Activated naive CD4-positive, alpha-beta T cell treated with Interleukin-2 at 50 U/mL for 16 hours (primary cell): ENCODE measurements at regions not wholly inside any gene's neighbourhood (a gene's known extent, or its start where the extent isn't known, plus 50 kb on each side); places are given as distances from the start of the nearest gene placed in this dataset.
A peak's percentile ranks its signal among the peaks of the same experiment; 100 is the strongest.
"Not testable (repeated sequence)": the region's sequence is repeated elsewhere in the genome, so short reads cannot be mapped to it uniquely, and the experiment has no call there.

Experiments
- DNase-seq: peaks from one replicate; pipeline ENCODE4 v3.0.0-alpha.2; 2020

- DNase-seq: no peak
These were observed 96.9 kb upstream of the SLC25A33 start for GRCh38 chr1:9442278-9442846.

- DNase-seq: no peak
These were observed 96.3 kb upstream of the SLC25A33 start for GRCh38 chr1:9442986-9443385.

DNA sequence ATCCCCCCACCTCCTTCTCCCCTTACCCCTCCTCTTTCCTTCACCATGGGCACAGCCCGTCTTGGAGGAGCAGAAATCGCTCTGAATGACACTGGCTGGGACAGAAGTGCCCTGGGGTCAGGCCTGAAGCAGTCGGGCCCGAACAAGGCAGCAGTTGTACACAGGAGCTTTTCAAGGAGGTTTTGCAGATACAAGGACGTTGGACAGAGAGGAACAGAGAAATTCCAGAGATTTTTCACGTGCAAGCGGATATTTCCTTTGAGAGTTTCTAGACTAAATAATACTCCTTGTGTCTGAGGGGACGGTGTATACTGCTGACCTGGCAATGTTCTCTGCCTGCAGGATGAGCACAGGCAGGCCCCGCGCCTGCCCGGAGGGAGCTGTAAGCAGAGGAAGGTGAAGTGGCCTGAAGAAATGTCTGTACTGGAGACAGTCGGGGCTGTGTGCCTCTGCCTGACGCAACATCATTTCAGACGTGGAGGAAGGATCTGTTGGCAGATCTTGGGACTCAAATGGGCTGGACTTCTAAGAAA is 95.3 kb upstream of the SLC25A33 start:
- DNase-seq: no peak

GRCh38 chr1:9444532-9444931 is 94.7 kb upstream of the SLC25A33 start:
- no peak for DNase-seq

DNA sequence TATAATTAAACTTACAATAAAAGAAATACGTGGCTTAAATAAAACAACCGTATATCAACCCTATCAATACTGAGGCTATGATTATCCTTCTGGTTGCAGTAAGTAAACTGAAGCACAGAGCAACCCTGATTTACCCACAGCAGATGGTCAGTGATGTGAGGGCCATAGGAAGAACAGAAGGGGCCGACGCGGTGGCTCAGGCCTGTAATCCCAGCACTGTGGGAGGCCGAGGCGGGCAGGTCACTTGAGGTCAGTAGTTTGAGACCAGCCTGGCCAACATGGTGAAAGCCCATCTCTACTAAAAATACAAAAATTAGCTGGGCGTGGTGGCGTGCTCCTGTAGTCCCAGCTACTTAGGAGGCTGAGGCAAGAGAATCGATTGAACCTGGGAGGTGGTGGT is 94.2 kb upstream of the SLC25A33 start:
- DNase-seq: not testable (repeated sequence)

DNA sequence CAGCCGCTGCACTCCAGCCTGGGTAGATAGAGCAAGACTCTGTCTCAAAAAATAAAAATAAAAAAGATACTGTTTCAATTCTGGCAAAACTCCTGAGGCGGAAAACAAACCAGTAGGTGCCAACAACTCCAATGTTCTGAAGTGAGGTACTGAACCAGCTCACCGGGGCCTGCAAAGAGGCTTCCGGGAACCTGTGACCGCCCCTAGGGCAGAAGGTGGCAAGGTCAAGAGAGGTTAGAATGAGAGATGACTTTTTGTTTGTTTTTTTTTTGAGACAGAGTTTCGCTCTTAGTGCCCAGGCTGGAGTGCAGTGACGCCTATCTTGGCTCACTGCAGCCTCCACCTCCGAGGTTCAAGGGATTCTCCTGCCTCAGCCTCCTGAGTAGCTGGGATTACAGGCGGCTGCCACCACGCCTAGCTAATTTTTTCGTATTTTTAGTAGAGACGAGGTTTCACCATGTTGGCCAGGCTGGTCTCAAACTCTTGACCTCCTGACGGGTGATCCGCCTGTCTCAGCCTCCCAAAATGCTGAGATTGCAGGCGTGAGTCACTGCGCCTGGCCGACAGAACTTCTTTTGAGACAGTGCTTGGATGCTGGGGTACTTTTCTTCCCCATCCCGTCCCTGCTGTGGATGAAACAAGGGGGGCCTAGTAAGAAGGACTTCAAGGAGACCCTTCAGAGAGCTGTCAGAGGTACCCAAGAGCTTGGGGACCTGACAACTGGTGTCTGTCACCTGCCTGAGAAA is 91.9 kb upstream of the SLC25A33 start:
- DNase-seq: no peak

- no peak for DNase-seq
These were observed 90.8 kb upstream of the SLC25A33 start for GRCh38 chr1:9448132-9449109.

DNA sequence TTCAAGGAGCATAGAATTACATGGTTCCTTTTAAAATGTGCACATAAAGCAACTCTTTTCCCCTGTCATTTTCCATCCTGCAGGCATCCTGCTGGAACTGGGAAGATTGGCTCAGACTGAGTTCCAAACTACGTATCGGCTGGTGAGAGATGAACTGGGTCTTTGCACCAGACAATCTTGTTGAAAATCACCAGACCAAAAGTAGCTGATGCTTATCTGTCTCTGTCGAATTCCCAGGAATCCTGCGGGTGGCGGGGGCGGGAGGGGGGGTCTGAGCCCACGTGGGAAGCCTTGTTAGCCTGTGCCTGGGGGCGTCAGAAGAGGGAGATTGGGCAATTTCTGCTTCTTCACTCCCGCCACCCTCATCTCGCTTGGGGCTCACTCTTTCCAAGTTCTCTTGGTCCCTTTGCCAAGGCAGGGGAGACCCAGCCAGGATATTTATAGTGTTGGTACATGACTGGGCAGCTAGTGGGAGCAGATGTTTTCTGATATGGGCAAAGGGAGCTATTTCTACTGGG is 90.1 kb upstream of the SLC25A33 start:
- no peak for DNase-seq

DNA sequence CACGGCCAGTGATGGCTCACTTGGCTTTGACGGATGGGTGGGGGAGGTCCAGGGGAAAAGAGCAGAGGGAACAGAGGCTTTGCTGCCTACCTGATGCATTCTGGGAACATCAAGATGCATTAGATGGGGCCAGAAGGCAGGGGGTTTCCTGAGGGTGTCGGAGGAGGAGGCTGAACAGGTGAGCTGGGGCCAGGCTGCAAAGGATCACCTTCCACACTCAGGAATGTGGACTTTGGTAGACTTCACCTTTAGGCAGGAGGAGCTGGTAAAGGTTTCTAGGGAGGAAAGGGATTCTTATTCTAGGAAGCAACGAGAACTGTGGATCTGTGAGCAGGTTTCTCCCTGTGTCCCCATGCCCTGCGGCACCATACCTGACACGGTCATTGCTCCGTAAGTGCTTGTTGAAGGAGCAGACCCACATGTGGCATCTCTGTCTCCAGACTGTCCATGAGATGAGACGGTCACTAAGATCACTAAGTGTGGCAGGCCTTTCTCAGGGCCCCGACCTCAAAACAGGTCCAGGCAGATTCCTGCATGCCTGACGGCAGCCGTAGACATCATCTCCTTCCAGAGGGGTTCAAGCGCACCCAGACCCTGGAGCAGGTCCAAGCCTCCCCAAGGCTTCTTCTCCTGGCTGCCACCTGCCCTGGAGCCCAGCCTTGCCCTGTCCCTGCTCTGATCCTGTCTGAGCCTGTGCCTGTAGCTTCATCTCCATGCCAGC is 89.1 kb upstream of the SLC25A33 start:
- DNase-seq: no peak

DNA sequence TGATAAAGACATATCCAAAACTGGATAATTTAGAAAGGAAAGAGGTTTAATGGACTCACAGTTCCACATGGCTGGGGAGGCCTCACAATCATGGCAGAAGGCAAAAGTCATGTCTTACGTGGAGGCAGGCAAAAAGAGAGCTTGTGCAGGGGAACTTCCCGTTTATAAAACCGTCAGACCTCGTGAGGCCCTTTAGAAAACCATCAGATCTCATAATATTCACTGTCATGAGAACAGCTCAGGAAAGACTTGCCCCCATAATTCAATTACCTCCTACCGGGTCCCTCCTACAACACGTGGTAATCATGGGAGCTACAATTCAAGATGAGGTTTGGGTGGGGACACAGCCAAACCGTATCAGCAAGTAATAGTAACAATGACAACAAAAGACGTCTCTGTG is 88.2 kb upstream of the SLC25A33 start:
- DNase-seq: no peak

DNA sequence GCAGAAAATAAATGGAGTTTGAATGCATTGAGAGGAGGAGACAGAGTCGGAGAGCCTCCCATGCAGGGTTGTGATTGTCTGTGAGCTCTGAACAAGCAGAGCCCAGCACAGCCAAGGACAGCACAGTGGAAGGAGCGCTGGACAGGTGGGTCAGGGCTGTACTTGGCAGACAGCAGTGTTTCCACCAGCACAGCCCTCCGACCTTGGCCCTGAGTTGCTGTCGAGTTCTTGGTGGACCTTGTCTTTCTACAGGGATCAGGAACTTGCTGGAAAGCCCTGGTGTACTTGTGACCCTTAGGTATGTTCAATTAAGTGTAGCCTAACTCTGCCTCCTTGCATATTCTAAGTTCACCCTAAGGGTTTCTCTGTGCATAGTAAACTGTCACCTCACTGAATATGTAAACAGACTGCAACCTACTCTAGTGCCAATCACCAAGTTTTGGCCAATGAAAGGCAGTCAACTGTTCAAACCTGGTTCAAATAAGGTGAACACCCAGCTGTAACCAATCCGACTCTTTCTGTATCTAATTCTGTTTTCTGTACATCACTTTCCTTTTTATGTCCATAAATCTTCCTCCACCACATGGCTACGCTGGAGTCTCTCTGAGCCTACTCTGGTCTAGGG is 86.6 kb upstream of the SLC25A33 start:
- no peak for DNase-seq

- DNase-seq: no peak
These were observed 85.9 kb upstream of the SLC25A33 start for GRCh38 chr1:9453375-9453774.

- no peak for DNase-seq
These were observed 85.4 kb upstream of the SLC25A33 start for GRCh38 chr1:9453779-9454418.

DNA sequence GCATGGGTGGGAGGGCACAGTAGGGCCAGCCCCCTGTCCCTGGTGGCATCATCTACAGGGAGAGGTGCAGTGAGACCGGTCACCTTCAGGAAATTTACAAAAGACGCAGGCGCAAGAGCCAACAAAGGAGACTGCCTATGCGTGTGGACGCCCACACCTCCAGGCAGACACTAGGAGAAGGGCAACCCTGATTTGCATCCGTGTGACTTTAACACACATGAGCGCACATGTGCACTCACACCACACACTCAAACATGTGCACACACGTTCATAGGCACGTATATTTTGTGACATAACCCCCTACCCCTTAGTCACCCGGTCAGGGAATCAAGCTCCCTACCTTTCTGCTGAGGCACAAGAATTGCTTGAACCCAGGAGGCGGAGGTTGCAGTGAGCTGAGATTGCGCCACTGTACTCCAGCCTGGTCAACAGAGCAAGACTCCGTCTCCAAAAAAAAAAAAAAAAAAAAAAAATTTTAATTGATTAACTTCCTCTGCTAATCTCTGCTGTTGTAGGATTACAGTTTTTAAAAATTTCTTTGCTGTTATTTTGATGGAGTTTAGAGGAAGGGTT is 84.7 kb upstream of the SLC25A33 start:
- DNase-seq: no peak

- peak; percentile 61 for DNase-seq
These were observed 83.6 kb upstream of the SLC25A33 start for GRCh38 chr1:9455487-9456234.

DNA sequence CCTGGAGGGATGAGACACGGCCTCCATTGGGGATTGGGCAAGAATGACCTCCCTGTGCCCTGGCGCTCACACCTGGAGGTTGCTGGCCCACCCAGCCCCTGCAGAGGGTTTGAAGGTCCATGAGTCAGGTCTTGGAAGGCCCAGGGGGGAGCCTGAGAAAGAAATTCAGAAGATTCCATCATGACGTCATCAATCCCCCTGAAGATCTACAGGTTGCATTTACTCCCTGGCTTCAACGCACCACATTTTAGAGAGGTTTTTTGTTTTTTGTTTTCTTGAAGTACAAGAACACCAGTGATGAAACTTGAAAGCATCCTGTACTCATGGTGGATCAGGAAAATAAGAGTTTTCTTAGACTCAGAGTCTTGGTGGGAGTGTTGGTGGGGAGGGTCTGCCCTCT is 82.4 kb upstream of the SLC25A33 start:
- DNase-seq: no peak

GRCh38 chr1:9459816-9460407 is 79.4 kb upstream of the SLC25A33 start:
- DNase-seq: no peak

DNA sequence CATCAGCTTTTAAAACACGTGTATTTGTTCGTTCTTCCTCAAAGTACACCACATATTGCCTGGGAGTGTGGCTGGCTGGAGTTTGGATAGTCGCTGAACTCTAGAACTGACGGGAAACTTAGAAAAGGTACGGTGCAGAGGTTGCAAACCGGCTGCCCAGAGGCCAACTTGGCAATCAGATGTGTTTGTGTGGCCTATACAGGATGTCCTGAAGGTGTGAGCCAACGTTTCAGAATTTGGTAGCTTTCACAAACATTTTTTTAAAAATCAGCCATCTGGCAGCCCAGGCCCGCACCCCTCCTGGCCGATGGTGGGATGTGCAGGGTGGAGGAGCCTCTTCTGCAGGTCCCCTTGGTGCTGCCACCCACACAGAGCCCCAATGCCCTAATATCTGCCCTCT is 73.6 kb upstream of the SLC25A33 start:
- no peak for DNase-seq

- DNase-seq: no peak
These were observed 72.2 kb upstream of the SLC25A33 start for GRCh38 chr1:9466780-9467758.
